OCI-LY3 (cell line): ENCODE measurements at regions not wholly inside any gene's neighbourhood (a gene's known extent, or its start where the extent isn't known, plus 50 kb on each side); places are given as distances from the start of the nearest gene placed in this dataset.
A peak's percentile ranks its signal among the peaks of the same experiment; 100 is the strongest.
"Not testable (repeated sequence)": the region's sequence is repeated elsewhere in the genome, so short reads cannot be mapped to it uniquely, and the experiment has no call there.

ENCODE experiments used
- H2AFZ ChIP-seq: fragments of 200-600, 300-600 bp; shearing (Covaris generic); 2 replicates; pipeline ENCODE4 v1.6.0; 2014; ENCODE audit warnings: antibody characterized with exemption, low read depth, low read length
- H3K27ac ChIP-seq: fragments of 200-600, 300-600 bp; sonication (generic); 2 replicates; pipeline ENCODE4 v1.5.1; 2014; ENCODE audit warnings: mild to moderate bottlenecking, low read length, moderate library complexity, mixed read lengths
- H3K27me3 ChIP-seq: fragments of 200-600, 300-600 bp; sonication (generic); 2 replicates; pipeline ENCODE4 v1.6.1; 2014; ENCODE audit warnings: low read depth, low read length, mixed read lengths
- H3K36me3 ChIP-seq: fragments of 200-600, 300-600 bp; sonication (generic); replicated peaks from 2 replicates; pipeline ENCODE3; 2014; ENCODE audit warnings: low read depth, low read length, mixed read lengths
- H3K4me1 ChIP-seq: fragments of 300-600, 200-600 bp; sonication (generic); 2 replicates; pipeline ENCODE4 v1.6.1; 2014; ENCODE audit warnings: low read length, mixed read lengths
- H3K4me2 ChIP-seq: fragments of 200-600, 300-600 bp; sonication (generic); 2 replicates; pipeline ENCODE4 v1.6.1; 2014; ENCODE audit warnings: low read length, mixed read lengths
- H3K4me3 ChIP-seq: fragments of 300-600, 200-600 bp; sonication (generic); 2 replicates; pipeline ENCODE4 v1.5.1; 2014; ENCODE audit warnings: antibody characterized with exemption, mild to moderate bottlenecking, low read length, moderate library complexity
- H3K79me2 ChIP-seq: fragments of 300-600, 200-600 bp; shearing (Covaris generic); 2 replicates; pipeline ENCODE4 v1.6.1; 2014; ENCODE audit warnings: mild to moderate bottlenecking, low read length, mixed read lengths
- H3K9ac ChIP-seq: fragments of 300-600, 200-600 bp; shearing (Covaris generic); 2 replicates; pipeline ENCODE4 v1.6.0; 2014; ENCODE audit warnings: mild to moderate bottlenecking, low read length, moderate library complexity
- H3K9me3 ChIP-seq: fragments of 200-600, 300-600 bp; shearing (Covaris generic); 2 replicates; pipeline ENCODE4 v1.6.1; 2014; ENCODE audit warnings: low read length, mixed read lengths; ENCODE audit not compliant: insufficient read depth
- H4K20me1 ChIP-seq: fragments of 200-600, 300-600 bp; sonication (generic); 2 replicates; pipeline ENCODE4 v1.6.1; 2016; ENCODE audit warnings: low read length, mixed read lengths; ENCODE audit not compliant: insufficient read depth
- TF ChIP-seq, protein P1 (sequence below): fragments of 200-600, 300-600 bp; sonication (generic); IDR thresholded peaks from 2 replicates; pipeline ENCODE4 v1.5.1; 2014; ENCODE audit warnings: antibody characterized with exemption, low read length, low read depth

DNA sequence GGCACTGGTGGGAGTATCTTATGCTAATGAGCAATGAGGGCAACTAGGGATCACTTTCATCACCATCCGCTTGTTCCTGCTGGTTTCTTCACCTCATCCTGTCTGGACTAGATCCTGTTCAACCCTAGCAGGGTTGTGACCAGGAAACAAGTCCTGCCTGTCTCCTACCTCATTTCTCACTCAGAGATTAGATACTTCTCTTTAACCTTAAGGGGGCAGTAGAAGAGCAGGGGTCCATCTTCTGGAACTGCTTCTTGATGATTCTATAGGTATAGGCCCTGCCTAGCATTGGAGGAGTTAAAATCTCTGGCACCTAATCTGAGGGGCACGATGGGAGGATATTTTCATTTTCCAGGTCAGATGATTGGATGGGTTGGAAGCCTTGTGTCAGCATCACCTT is 415.5 kb downstream of the TGIF2LX start:
- H3K27ac ChIP-seq, H3K4me2 ChIP-seq, H2AFZ ChIP-seq, H3K4me3 ChIP-seq, H3K4me1 ChIP-seq, H4K20me1 ChIP-seq, H3K9ac ChIP-seq, H3K36me3 ChIP-seq, H3K9me3 ChIP-seq, H3K79me2 ChIP-seq, H3K27me3 ChIP-seq: not testable (repeated sequence)
- TF ChIP-seq, protein P1, sequence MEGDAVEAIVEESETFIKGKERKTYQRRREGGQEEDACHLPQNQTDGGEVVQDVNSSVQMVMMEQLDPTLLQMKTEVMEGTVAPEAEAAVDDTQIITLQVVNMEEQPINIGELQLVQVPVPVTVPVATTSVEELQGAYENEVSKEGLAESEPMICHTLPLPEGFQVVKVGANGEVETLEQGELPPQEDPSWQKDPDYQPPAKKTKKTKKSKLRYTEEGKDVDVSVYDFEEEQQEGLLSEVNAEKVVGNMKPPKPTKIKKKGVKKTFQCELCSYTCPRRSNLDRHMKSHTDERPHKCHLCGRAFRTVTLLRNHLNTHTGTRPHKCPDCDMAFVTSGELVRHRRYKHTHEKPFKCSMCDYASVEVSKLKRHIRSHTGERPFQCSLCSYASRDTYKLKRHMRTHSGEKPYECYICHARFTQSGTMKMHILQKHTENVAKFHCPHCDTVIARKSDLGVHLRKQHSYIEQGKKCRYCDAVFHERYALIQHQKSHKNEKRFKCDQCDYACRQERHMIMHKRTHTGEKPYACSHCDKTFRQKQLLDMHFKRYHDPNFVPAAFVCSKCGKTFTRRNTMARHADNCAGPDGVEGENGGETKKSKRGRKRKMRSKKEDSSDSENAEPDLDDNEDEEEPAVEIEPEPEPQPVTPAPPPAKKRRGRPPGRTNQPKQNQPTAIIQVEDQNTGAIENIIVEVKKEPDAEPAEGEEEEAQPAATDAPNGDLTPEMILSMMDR = 0 out of 2 replicates have a peak, but pooled peaks have one; percentile 8

DNA sequence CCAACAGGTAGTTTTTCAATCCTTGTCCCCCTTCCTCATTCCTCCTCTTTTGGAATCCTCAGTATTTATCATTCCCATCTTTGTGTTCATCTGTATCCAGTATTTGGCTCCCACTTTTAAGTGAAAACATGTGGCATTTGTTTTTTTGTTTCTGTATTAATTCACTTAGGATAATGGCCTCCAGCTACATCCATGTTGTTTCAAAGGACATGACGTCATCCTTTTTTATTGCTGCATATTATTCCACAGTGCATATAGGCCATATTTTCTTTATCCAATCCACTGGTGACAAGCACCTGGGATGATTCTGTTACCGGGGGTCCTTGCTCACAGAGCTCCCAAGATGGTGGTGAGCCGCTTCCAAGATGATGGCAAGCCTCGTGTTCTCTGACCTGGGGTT is 447.9 kb downstream of the TGIF2LX start:
- H3K9ac ChIP-seq, H3K4me3 ChIP-seq, H3K36me3 ChIP-seq, H3K27ac ChIP-seq, H3K4me1 ChIP-seq, H3K27me3 ChIP-seq, H2AFZ ChIP-seq, H3K79me2 ChIP-seq, H4K20me1 ChIP-seq, H3K9me3 ChIP-seq, H3K4me2 ChIP-seq: not testable (repeated sequence)

DNA sequence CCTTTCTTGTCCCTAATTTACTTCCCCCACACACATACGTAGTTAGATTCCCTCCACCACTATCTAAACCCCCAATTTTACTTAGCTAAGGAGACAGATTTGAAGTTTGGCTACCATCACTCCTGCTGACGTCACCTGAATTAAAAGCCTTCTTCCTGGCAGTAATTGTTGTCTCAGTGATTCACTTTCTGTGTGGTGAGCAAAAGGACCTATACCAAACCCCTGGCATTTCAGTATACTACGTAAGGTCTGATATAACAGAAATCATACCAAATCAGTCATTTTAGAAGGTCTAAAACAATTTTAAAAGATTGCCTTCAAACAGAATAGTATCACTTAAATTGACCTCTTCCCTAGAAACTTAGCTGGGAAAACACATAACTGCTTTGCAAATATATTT is 476.3 kb downstream of the TGIF2LX start:
- H3K9me3 ChIP-seq, H3K27me3 ChIP-seq, H3K27ac ChIP-seq, H4K20me1 ChIP-seq, H2AFZ ChIP-seq, H3K79me2 ChIP-seq, H3K4me2 ChIP-seq, H3K4me3 ChIP-seq, H3K4me1 ChIP-seq, H3K9ac ChIP-seq, H3K36me3 ChIP-seq: not testable (repeated sequence)

DNA sequence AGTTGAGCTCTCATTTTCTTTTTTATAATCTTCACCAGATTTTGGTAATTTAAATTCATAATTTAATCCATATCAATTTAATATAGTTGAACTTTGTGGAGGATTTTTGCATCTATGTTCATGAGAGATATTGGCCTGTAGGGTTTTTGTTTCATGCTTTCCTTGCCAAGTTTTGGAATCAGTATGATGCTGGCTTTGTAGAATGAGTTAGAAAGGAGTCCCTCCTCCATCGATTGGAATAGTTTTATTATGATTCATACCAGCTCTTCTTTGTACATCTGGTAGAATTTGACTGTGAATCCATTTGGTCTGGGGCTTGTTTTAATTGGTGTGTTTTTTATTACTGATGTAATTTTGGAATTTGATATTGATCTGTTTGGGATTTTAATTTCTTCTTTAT is 480.5 kb downstream of the TGIF2LX start:
- not testable (repeated sequence) for H3K27me3 ChIP-seq, H3K27ac ChIP-seq, H3K4me3 ChIP-seq, H3K9ac ChIP-seq, H3K4me2 ChIP-seq, H3K36me3 ChIP-seq, H4K20me1 ChIP-seq, H3K4me1 ChIP-seq, H3K9me3 ChIP-seq, H2AFZ ChIP-seq, H3K79me2 ChIP-seq

DNA sequence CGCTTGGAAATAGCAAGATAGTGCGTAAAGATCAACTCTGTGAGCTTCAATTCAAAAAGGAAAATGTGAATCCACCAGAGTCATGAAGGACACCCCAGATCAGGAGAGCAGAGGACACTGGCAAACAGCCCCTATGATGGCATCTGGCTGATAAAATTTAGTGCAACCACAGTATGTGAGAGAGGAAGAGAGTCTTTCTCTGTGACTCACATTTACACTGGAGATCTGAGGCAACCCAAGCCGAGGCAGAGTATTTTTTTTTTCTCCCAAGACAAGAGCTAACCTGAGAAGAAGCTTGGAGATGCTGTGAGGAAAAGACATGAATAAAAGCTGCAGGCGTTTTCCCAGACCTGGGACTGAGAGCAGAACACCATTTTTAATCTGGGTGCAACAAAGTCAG is 482.2 kb downstream of the TGIF2LX start:
- H3K27ac ChIP-seq, H3K9me3 ChIP-seq, H3K27me3 ChIP-seq, H3K36me3 ChIP-seq, H3K4me2 ChIP-seq, H3K9ac ChIP-seq, H3K79me2 ChIP-seq, H3K4me1 ChIP-seq, H4K20me1 ChIP-seq, H2AFZ ChIP-seq, H3K4me3 ChIP-seq: not testable (repeated sequence)

DNA sequence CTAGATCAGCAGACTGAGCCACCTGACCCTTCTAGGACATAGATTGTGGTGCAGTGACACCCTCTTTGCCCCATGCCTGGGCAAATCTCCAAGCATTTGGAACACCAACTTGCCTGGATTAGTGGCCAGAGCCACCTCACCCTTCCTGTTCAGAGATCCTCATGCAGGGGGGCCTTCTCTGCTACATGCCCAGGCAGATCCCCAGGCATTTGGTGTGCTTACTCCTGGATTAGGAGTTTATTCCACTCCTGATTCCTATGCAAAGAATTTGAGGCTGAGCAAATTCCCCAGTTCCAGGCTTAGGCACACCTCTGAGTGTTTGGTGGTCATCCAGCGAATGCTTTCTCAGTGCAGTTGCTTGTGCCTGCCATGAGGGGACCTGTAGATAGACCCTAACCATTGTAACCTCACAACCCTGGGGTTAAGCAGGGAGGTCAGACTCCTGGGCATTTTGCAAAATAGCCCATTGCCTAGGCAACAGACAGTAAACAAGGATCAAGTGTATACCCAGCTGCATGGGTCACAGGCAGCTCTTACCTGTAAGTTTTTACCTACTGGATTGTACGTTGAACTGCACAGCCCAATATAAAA is 483.2 kb downstream of the TGIF2LX start:
- H3K36me3 ChIP-seq, H3K79me2 ChIP-seq, H3K27me3 ChIP-seq, H3K4me1 ChIP-seq, H3K9ac ChIP-seq, H2AFZ ChIP-seq, H3K9me3 ChIP-seq, H3K4me3 ChIP-seq, H4K20me1 ChIP-seq, H3K27ac ChIP-seq, H3K4me2 ChIP-seq: not testable (repeated sequence)

DNA sequence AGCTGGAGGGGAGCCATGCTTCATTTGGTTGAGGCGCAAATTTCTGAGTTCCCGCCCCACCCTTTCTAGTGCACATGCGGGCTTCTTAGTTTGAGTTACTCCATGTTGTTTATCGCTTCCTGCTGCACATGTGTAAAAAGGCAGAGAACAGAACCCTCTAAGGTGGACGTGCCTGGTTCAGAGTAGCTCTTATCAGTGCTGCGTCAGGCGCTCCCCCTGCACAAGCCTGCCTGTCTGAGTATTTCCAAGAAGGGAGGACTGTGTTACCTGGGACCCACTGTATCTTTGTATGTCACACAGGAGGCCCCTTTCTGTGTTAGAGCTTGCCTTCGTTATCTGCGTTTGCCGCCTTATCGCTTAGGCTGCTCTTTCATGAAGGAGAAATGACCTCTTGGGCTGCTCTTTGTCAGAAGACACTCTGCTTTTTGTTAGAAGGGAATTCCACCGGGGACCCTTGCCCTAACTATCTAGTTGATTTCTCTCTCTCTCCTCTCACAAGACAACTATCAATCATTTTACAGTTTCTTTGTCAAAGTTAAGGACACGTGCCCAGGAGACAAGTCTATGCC is 532.1 kb downstream of the TGIF2LX start:
- not testable (repeated sequence) for H2AFZ ChIP-seq, H3K4me1 ChIP-seq, H3K27ac ChIP-seq, H3K79me2 ChIP-seq, H3K4me2 ChIP-seq, H3K9ac ChIP-seq, H4K20me1 ChIP-seq, H3K27me3 ChIP-seq, H3K4me3 ChIP-seq, H3K36me3 ChIP-seq, H3K9me3 ChIP-seq

DNA sequence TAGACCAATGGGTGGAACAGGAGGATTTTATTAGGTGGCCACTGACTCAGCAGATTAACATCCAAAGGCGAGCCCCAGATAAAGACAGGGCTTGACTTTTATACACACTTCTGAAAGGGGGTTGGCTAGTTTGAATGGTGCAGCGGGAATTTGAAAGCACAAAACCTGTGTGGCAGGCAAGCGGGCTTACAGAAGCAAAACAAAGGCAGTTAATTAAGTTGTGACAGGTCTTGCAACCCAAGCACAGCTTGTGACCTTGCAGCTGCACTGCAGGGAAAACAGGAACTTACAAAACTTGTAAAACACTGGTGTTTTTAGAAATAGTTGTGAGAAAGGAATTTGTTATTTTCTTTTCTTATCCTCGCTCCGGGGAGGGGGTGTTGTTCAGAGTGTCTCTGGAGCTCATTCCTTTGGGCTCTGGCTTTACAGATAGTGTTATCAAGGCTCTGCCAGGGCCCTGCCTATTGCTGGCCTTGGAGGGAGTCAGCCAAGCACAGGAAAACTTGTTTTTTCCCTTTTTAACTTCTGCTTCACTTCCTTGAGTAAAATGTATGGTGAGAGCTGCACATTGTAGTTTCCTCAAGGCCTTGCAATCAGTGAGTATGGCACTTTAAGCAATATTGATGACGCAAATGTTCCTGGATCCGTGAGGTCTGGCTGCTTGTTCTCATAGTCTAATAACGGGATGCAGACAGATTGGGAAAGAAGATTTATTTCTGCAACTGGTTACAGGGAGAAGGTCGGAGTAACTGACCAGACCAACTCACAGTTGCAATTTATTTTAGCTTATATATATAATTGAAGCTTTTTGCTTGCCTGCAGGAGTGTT is 536.6 kb downstream of the TGIF2LX start:
- H3K27me3 ChIP-seq, H3K79me2 ChIP-seq, H3K27ac ChIP-seq, H3K4me3 ChIP-seq, H3K36me3 ChIP-seq, H2AFZ ChIP-seq, H4K20me1 ChIP-seq, H3K9ac ChIP-seq, H3K9me3 ChIP-seq, H3K4me1 ChIP-seq: not testable (repeated sequence)
- 0 out of 2 replicates have a peak overlapping the region, but pooled peaks have one; percentile 14 for H3K4me2 ChIP-seq

DNA sequence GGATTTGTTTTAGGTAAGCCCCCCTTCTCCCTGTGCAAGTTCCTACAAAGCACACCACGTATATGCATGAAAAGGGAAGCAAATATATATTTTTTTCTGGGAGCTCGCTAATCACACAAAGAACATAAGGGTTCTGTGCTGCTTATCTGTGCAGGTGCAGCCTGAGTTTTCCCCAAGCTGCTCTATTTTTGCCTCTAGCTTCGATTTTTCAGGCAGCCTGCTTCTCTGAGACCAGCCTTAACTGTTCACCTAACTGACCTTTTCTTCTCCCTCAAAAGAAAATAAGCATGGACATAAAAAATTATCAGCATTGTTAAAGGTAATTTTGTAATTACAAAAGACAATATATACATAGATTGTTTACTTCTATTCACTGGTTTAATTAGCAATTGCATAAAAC is 552.7 kb downstream of the TGIF2LX start:
- not testable (repeated sequence) for H2AFZ ChIP-seq, H3K27ac ChIP-seq, H3K79me2 ChIP-seq, H3K36me3 ChIP-seq, H3K9me3 ChIP-seq, H4K20me1 ChIP-seq, H3K27me3 ChIP-seq, H3K4me2 ChIP-seq, H3K4me1 ChIP-seq, H3K9ac ChIP-seq, H3K4me3 ChIP-seq
